Muscle of arm (tissue), 1 donor: ENCODE measurements at regions not wholly inside any gene's neighbourhood (a gene's known extent, or its start where the extent isn't known, plus 50 kb on each side); places are given as distances from the start of the nearest gene placed in this dataset.

Experiments
- DNase-seq: peaks from one replicate; pipeline ENCODE4 v3.0.0-alpha.2; 2013

GRCh38 chr1:38332649-38333310 lies 286.2 kb upstream of the POU3F1 start:
- DNase-seq = no peak

GRCh38 chr1:38331496-38332210 lies 285.1 kb upstream of the POU3F1 start:
- DNase-seq = no peak

GRCh38 chr1:38330799-38331198 lies 284.2 kb upstream of the POU3F1 start:
- DNase-seq = no peak

GRCh38 chr1:38329644-38330043 lies 283.1 kb upstream of the POU3F1 start:
- no peak for DNase-seq

GRCh38 chr1:38328278-38329035 lies 281.9 kb upstream of the POU3F1 start:
- DNase-seq = no peak

GRCh38 chr1:38327559-38327973 lies 281.0 kb upstream of the POU3F1 start:
- DNase-seq = no peak

GRCh38 chr1:38326856-38327255 lies 280.3 kb upstream of the POU3F1 start:
- DNase-seq = no peak

GRCh38 chr1:38326135-38326534 lies 279.5 kb upstream of the POU3F1 start:
- no peak for DNase-seq

- no peak for DNase-seq
Measured at GRCh38 chr1:38312753-38313152, 266.2 kb upstream of the POU3F1 start.

GRCh38 chr1:38310079-38310478 lies 263.5 kb upstream of the POU3F1 start:
- no peak for DNase-seq

- DNase-seq = no peak
Measured at GRCh38 chr1:38308780-38309179, 262.2 kb upstream of the POU3F1 start.

GRCh38 chr1:38305666-38306065 lies 259.1 kb upstream of the POU3F1 start:
- no peak for DNase-seq

- no peak for DNase-seq
Measured at GRCh38 chr1:38303843-38304242, 257.2 kb upstream of the POU3F1 start.

GRCh38 chr1:38301040-38301439 lies 254.4 kb upstream of the POU3F1 start:
- no peak for DNase-seq

GRCh38 chr1:38300616-38301015 lies 254.0 kb upstream of the POU3F1 start:
- DNase-seq = no peak

GRCh38 chr1:38297842-38298241 lies 251.2 kb upstream of the POU3F1 start:
- DNase-seq = no peak

GRCh38 chr1:38297246-38297645 lies 250.7 kb upstream of the POU3F1 start:
- DNase-seq = no peak

- no peak for DNase-seq
Measured at GRCh38 chr1:38296047-38296446, 249.5 kb upstream of the POU3F1 start.

- no peak for DNase-seq
Measured at GRCh38 chr1:38293567-38293966, 247.0 kb upstream of the POU3F1 start.

- DNase-seq = no peak
Measured at GRCh38 chr1:38292969-38293368, 246.4 kb upstream of the POU3F1 start.

- no peak for DNase-seq
Measured at GRCh38 chr1:38291906-38292521, 245.4 kb upstream of the POU3F1 start.

GRCh38 chr1:38291336-38291735 lies 244.7 kb upstream of the POU3F1 start:
- DNase-seq = no peak

GRCh38 chr1:38289034-38289433 lies 242.4 kb upstream of the POU3F1 start:
- DNase-seq = no peak
